GM23338 (cell line): ENCODE measurements at regions not wholly inside any gene's neighbourhood (a gene's known extent, or its start where the extent isn't known, plus 50 kb on each side); places are given as distances from the start of the nearest gene placed in this dataset.
"Not testable (repeated sequence)": the region's sequence is repeated elsewhere in the genome, so short reads cannot be mapped to it uniquely, and the experiment has no call there.

ENCODE experiments used
- ATAC-seq: fragments of 200-7000 bp; cut with Tn5 transposase; 3 replicates; pipeline ENCODE4 v1.9.1; 2020
- DNase-seq: peaks from one replicate; pipeline ENCODE4 v3.0.0-alpha.2; 2015; ENCODE audit warnings: low spot score
- H2AFZ ChIP-seq: fragments of 200-600 bp; sonication (generic); 2 replicates; pipeline ENCODE4 v1.8.0; 2016; ENCODE audit warnings: antibody characterized with exemption, mild to moderate bottlenecking, moderate library complexity
- H3F3A ChIP-seq: fragments of 200-600 bp; sonication (generic); replicated peaks from 2 replicates; pipeline ENCODE4 v1.8.0; 2017; ENCODE audit warnings: antibody characterized with exemption, mixed run types, low read depth
- H3K27ac ChIP-seq: fragments of 200-600 bp; sonication (generic); 2 replicates; pipeline ENCODE4 v1.6.1; 2016; ENCODE audit warnings: low read depth
- H3K27me3 ChIP-seq: fragments of 200-600 bp; sonication (generic); 2 replicates; pipeline ENCODE4 v1.8.0; 2016; ENCODE audit warnings: mild to moderate bottlenecking, mixed run types, moderate library complexity; ENCODE audit not compliant: insufficient read depth
- H3K36me3 ChIP-seq: fragments of 200-600 bp; sonication (generic); 2 replicates; pipeline ENCODE4 v1.8.0; 2016; ENCODE audit warnings: mild to moderate bottlenecking; ENCODE audit not compliant: insufficient read depth
- H3K4me1 ChIP-seq: fragments of 200-600 bp; sonication (generic); 2 replicates; pipeline ENCODE4 v1.8.0; 2016; ENCODE audit warnings: mild to moderate bottlenecking, moderate library complexity; ENCODE audit not compliant: insufficient read depth
- H3K4me2 ChIP-seq: fragments of 200-600 bp; sonication (generic); 2 replicates; pipeline ENCODE4 v1.7.1; 2017; ENCODE audit warnings: mixed run types
- H3K4me3 ChIP-seq: fragments of 200-600 bp; sonication (generic); 2 replicates; pipeline ENCODE4 v1.6.1; 2016; ENCODE audit warnings: mixed run types
- H3K79me2 ChIP-seq: fragments of 200-600 bp; sonication (generic); replicated peaks from 2 replicates; pipeline ENCODE4 v1.8.0; 2017; ENCODE audit warnings: mild to moderate bottlenecking; ENCODE audit not compliant: insufficient read depth
- H3K9me2 ChIP-seq: fragments of 200-600 bp; sonication (generic); 2 replicates; pipeline ENCODE4 v1.8.0; 2017; ENCODE audit not compliant: insufficient read depth
- H4K20me1 ChIP-seq: fragments of 200-600 bp; sonication (generic); replicated peaks from 2 replicates; pipeline ENCODE4 v1.8.0; 2017; ENCODE audit warnings: mild to moderate bottlenecking; ENCODE audit not compliant: insufficient read depth
- H3K27ac Mint-ChIP-seq: 2 replicates; pipeline ENCODE4 v1.8.0; 2020; ENCODE audit warnings: inconsistent platforms, mild to moderate bottlenecking, moderate library complexity, mixed read lengths
- H3K27me3 Mint-ChIP-seq: 3 replicates; pipeline ENCODE4 v1.8.0; 2022; ENCODE audit warnings: low read depth, mild to moderate bottlenecking, moderate library complexity, mixed read lengths, inconsistent platforms; ENCODE audit not compliant: insufficient read depth, poor library complexity
- H3K36me3 Mint-ChIP-seq: 3 replicates; pipeline ENCODE4 v1.8.0; 2021; ENCODE audit warnings: low read depth, mild to moderate bottlenecking, inconsistent platforms, moderate library complexity, mixed read lengths
- H3K4me1 Mint-ChIP-seq: 3 replicates; pipeline ENCODE4 v1.8.0; 2020; ENCODE audit warnings: mild to moderate bottlenecking, inconsistent platforms, mixed read lengths
- H3K4me3 Mint-ChIP-seq: 3 replicates; pipeline ENCODE4 v1.8.0; 2021; ENCODE audit warnings: moderate library complexity, mild to moderate bottlenecking, inconsistent platforms, mixed read lengths
- H3K9me3 Mint-ChIP-seq: 3 replicates; pipeline ENCODE4 v1.8.0; 2020; ENCODE audit warnings: moderate library complexity, mild to moderate bottlenecking, inconsistent platforms, mixed read lengths
- CREB1 ChIP-seq: fragments of 250-450 bp; sonication (Bioruptor Pico); IDR thresholded peaks from 2 replicates; pipeline ENCODE4 v1.5.0; 2020; ENCODE audit warnings: low read depth, mild to moderate bottlenecking, moderate library complexity
- EZH2 ChIP-seq: fragments of 200-600 bp; sonication (generic); IDR thresholded peaks from one replicate; pipeline ENCODE4 v1.8.0; 2017; ENCODE audit warnings: antibody characterized with exemption, mild to moderate bottlenecking, low read depth; ENCODE audit not compliant: unreplicated experiment
- JUNB ChIP-seq: IDR thresholded peaks from one replicate; pipeline ENCODE4 v1.6.1; 2016; ENCODE audit warnings: antibody characterized with exemption; ENCODE audit not compliant: unreplicated experiment
- NANOG ChIP-seq: IDR thresholded peaks from 2 replicates; pipeline ENCODE4 v1.6.1; 2016; ENCODE audit warnings: antibody characterized with exemption, borderline replicate concordance
- STAT1 ChIP-seq: IDR thresholded peaks from one replicate; pipeline ENCODE4 v1.6.1; 2016; ENCODE audit warnings: antibody characterized with exemption; ENCODE audit not compliant: unreplicated experiment
- ZNF114 ChIP-seq: fragments of 250-450 bp; sonication (Bioruptor Pico); IDR thresholded peaks from 2 replicates; pipeline ENCODE4 v1.5.0; 2020; ENCODE audit warnings: mild to moderate bottlenecking, moderate library complexity
- ZNF331 ChIP-seq: fragments of 250-450 bp; sonication (Bioruptor Pico); IDR thresholded peaks from 2 replicates; pipeline ENCODE4 v1.5.0; 2020; ENCODE audit warnings: low read depth, mild to moderate bottlenecking, moderate library complexity
- TF ChIP-seq, protein P1 (sequence below): fragments of 250-450 bp; sonication (Bioruptor Pico); IDR thresholded peaks from 2 replicates; pipeline ENCODE4 v1.5.0; 2020; ENCODE audit warnings: mild to moderate bottlenecking, moderate library complexity
- TF ChIP-seq, protein P2 (sequence below): IDR thresholded peaks from one replicate; pipeline ENCODE4 v1.6.1; 2018; ENCODE audit warnings: antibody characterized with exemption; ENCODE audit not compliant: unreplicated experiment
- TF ChIP-seq, protein P3 (sequence below): IDR thresholded peaks from 2 replicates; pipeline ENCODE4 v1.6.1; 2016; ENCODE audit warnings: antibody characterized with exemption

DNA sequence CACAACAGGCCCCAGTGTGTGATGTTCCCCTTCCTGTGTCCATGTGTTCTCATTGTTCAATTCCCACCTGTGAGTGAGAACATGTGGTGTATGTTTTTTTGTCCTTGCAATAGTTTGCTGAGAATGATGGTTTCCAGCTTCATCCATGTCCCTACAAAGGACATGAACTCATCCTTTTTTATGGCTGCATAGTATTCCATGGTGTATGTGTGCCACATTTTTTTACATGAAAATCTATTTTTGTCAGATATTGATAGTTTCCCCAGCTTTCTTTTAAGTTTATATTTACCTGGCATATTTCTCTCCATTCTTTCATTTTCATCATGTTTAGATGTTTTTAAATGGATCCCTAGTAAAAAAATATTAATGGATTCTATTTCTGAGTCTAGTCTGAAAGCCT, 264.2 kb upstream of the UGT8 start:
- not testable (repeated sequence) for H3K4me1 Mint-ChIP-seq, H3K36me3 ChIP-seq, H4K20me1 ChIP-seq, DNase-seq, H3F3A ChIP-seq, ATAC-seq, H3K36me3 Mint-ChIP-seq, H3K27ac ChIP-seq, H3K79me2 ChIP-seq, H3K4me3 Mint-ChIP-seq, H3K4me3 ChIP-seq, H3K27me3 Mint-ChIP-seq, H2AFZ ChIP-seq, H3K27me3 ChIP-seq, H3K27ac Mint-ChIP-seq, H3K4me2 ChIP-seq, H3K4me1 ChIP-seq, H3K9me3 Mint-ChIP-seq, H3K9me2 ChIP-seq

DNA sequence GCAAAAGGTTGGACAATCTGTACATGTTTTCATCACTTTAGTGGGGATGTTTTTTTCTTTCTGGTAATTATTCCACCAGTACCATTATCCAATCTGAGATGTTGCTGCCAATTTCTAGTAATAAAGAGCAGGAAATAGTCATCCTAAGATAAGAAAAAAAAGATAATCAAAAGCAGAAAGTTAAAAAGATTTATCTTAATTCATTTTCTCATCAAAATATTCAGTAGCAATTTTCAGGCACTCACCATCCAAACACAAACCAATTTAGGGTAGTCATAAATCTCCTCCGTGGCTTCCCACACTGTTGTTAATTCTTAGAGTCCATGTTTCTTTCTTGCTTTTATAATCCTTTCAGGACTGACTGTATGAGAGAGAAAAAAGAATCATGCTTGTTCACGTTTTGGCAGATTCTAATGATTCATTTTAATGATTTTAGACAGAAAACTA, 263.7 kb upstream of the UGT8 start:
- Histone ChIP-seq H3K9me2 (no peaks in the 10 kb centered on the region), H3K27me3 (no peaks in the 10 kb centered on the region), H4K20me1 (no peaks in the 10 kb centered on the region), H2AFZ (no peak overlapping the region), H3K4me3 (no peak overlapping the region), H3K4me2 (no peak overlapping the region), H3K36me3 (no peaks in the 10 kb centered on the region), H3F3A (no peaks in the 10 kb centered on the region), H3K27ac (no peak overlapping the region), H3K4me1 (no peaks in the 10 kb centered on the region), H3K79me2 (no peaks in the 10 kb centered on the region)
- Mint-ChIP-seq H3K4me3 (no peak overlapping the region), H3K27ac (no peak overlapping the region), H3K9me3 (no peaks in the 10 kb centered on the region), H3K36me3 (no peaks in the 10 kb centered on the region), H3K4me1 (no peaks in the 10 kb centered on the region), H3K27me3 (no peaks in the 10 kb centered on the region)
- ATAC-seq: no peak
- DNase-seq: no peak
- TF ChIP-seq ZNF114 (CRISPR knock-in tag) (no peak), STAT1 (no peak), NANOG (no peak), EZH2 (no peak), ZNF331 (CRISPR knock-in tag) (no peak), JUNB (no peak), CREB1 (CRISPR knock-in tag) (no peak)
- TF ChIP-seq, protein P1, sequence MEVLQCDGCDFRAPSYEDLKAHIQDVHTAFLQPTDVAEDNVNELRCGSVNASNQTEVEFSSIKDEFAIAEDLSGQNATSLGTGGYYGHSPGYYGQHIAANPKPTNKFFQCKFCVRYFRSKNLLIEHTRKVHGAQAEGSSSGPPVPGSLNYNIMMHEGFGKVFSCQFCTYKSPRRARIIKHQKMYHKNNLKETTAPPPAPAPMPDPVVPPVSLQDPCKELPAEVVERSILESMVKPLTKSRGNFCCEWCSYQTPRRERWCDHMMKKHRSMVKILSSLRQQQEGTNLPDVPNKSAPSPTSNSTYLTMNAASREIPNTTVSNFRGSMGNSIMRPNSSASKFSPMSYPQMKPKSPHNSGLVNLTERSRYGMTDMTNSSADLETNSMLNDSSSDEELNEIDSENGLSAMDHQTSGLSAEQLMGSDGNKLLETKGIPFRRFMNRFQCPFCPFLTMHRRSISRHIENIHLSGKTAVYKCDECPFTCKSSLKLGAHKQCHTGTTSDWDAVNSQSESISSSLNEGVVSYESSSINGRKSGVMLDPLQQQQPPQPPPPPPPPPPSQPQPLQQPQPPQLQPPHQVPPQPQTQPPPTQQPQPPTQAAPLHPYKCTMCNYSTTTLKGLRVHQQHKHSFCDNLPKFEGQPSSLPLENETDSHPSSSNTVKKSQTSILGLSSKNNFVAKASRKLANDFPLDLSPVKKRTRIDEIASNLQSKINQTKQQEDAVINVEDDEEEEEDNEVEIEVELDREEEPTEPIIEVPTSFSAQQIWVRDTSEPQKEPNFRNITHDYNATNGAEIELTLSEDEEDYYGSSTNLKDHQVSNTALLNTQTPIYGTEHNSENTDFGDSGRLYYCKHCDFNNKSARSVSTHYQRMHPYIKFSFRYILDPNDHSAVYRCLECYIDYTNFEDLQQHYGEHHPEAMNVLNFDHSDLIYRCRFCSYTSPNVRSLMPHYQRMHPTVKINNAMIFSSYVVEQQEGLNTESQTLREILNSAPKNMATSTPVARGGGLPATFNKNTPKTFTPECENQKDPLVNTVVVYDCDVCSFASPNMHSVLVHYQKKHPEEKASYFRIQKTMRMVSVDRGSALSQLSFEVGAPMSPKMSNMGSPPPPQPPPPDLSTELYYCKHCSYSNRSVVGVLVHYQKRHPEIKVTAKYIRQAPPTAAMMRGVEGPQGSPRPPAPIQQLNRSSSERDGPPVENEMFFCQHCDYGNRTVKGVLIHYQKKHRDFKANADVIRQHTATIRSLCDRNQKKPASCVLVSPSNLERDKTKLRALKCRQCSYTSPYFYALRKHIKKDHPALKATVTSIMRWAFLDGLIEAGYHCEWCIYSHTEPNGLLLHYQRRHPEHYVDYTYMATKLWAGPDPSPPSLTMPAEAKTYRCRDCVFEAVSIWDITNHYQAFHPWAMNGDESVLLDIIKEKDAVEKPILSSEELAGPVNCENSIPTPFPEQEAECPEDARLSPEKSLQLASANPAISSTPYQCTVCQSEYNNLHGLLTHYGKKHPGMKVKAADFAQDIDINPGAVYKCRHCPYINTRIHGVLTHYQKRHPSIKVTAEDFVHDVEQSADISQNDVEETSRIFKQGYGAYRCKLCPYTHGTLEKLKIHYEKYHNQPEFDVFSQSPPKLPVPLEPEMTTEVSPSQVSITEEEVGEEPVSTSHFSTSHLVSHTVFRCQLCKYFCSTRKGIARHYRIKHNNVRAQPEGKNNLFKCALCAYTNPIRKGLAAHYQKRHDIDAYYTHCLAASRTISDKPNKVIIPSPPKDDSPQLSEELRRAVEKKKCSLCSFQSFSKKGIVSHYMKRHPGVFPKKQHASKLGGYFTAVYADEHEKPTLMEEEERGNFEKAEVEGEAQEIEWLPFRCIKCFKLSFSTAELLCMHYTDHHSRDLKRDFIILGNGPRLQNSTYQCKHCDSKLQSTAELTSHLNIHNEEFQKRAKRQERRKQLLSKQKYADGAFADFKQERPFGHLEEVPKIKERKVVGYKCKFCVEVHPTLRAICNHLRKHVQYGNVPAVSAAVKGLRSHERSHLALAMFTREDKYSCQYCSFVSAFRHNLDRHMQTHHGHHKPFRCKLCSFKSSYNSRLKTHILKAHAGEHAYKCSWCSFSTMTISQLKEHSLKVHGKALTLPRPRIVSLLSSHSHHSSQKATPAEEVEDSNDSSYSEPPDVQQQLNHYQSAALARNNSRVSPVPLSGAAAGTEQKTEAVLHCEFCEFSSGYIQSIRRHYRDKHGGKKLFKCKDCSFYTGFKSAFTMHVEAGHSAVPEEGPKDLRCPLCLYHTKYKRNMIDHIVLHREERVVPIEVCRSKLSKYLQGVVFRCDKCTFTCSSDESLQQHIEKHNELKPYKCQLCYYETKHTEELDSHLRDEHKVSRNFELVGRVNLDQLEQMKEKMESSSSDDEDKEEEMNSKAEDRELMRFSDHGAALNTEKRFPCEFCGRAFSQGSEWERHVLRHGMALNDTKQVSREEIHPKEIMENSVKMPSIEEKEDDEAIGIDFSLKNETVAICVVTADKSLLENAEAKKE: no peak
- TF ChIP-seq, protein P2, sequence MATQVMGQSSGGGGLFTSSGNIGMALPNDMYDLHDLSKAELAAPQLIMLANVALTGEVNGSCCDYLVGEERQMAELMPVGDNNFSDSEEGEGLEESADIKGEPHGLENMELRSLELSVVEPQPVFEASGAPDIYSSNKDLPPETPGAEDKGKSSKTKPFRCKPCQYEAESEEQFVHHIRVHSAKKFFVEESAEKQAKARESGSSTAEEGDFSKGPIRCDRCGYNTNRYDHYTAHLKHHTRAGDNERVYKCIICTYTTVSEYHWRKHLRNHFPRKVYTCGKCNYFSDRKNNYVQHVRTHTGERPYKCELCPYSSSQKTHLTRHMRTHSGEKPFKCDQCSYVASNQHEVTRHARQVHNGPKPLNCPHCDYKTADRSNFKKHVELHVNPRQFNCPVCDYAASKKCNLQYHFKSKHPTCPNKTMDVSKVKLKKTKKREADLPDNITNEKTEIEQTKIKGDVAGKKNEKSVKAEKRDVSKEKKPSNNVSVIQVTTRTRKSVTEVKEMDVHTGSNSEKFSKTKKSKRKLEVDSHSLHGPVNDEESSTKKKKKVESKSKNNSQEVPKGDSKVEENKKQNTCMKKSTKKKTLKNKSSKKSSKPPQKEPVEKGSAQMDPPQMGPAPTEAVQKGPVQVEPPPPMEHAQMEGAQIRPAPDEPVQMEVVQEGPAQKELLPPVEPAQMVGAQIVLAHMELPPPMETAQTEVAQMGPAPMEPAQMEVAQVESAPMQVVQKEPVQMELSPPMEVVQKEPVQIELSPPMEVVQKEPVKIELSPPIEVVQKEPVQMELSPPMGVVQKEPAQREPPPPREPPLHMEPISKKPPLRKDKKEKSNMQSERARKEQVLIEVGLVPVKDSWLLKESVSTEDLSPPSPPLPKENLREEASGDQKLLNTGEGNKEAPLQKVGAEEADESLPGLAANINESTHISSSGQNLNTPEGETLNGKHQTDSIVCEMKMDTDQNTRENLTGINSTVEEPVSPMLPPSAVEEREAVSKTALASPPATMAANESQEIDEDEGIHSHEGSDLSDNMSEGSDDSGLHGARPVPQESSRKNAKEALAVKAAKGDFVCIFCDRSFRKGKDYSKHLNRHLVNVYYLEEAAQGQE: no peak
- TF ChIP-seq, protein P3, sequence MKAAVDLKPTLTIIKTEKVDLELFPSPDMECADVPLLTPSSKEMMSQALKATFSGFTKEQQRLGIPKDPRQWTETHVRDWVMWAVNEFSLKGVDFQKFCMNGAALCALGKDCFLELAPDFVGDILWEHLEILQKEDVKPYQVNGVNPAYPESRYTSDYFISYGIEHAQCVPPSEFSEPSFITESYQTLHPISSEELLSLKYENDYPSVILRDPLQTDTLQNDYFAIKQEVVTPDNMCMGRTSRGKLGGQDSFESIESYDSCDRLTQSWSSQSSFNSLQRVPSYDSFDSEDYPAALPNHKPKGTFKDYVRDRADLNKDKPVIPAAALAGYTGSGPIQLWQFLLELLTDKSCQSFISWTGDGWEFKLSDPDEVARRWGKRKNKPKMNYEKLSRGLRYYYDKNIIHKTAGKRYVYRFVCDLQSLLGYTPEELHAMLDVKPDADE: no peak
